Choroid plexus epithelial cell (primary cell): ENCODE measurements at regions not wholly inside any gene's neighbourhood (a gene's known extent, or its start where the extent isn't known, plus 50 kb on each side); places are given as distances from the start of the nearest gene placed in this dataset.
A peak's percentile ranks its signal among the peaks of the same experiment; 100 is the strongest.

Experiments
- DNase-seq: peaks from one replicate; pipeline ENCODE4 v3.0.0-alpha.2; 2010; ENCODE audit warnings: low read depth
- H3K4me3 ChIP-seq: 2 replicates; pipeline ENCODE4 v1.5.1; 2011; ENCODE audit warnings: low read depth, mild to moderate bottlenecking, control low read depth, low read length, moderate library complexity
- CTCF ChIP-seq: conservative IDR thresholded peaks from 2 replicates; pipeline ENCODE4 v1.5.1; 2011; ENCODE audit warnings: low read depth, mild to moderate bottlenecking, control low read depth, inconsistent platforms, low read length, moderate library complexity

GRCh38 chr5:158064334-158065123, 205.6 kb upstream of the CLINT1 start:
- no peak for TF ChIP-seq CTCF
- DNase-seq, result no peak
- no peak overlapping the region for H3K4me3 ChIP-seq

- no peak for TF ChIP-seq CTCF
These were observed 204.1 kb upstream of the CLINT1 start for GRCh38 chr5:158063052-158063451.

GRCh38 chr5:158061451-158061850, 202.5 kb upstream of the CLINT1 start:
- no peak overlapping the region for H3K4me3 ChIP-seq
- no peak for TF ChIP-seq CTCF
- DNase-seq, result no peak

More at GRCh38 chr5:158063052-158063451, 204.1 kb upstream of the CLINT1 start:
- no peak overlapping the region for H3K4me3 ChIP-seq
- no peak for DNase-seq

GRCh38 chr5:158060212-158060611, 201.3 kb upstream of the CLINT1 start:
- no peak for TF ChIP-seq CTCF
- H3K4me3 ChIP-seq, result no peak overlapping the region
- DNase-seq, result no peak

- no peak for DNase-seq
- TF ChIP-seq CTCF, result no peak
- H3K4me3 ChIP-seq, result no peak overlapping the region
These were observed 199.5 kb upstream of the CLINT1 start for GRCh38 chr5:158058208-158059120.

GRCh38 chr5:158056130-158056825, 197.3 kb upstream of the CLINT1 start:
- peak; percentile 13 for DNase-seq
- TF ChIP-seq CTCF, result no peak

More at GRCh38 chr5:158056130-158056825, 197.3 kb upstream of the CLINT1 start:
- H3K4me3 ChIP-seq, result no peak overlapping the region
